Left renal cortex interstitium (tissue), 4 donors: ENCODE measurements at regions not wholly inside any gene's neighbourhood (a gene's known extent, or its start where the extent isn't known, plus 50 kb on each side); places are given as distances from the start of the nearest gene placed in this dataset.

Source experiments
- DNase-seq, 4 donors: peaks; one replicate each; pipeline ENCODE4 v3.0.0-alpha.2; 2013; ENCODE audit warnings: low read depth in 4 of 4, low spot score in 2 of 4, missing footprints in 1 of 4

DNA sequence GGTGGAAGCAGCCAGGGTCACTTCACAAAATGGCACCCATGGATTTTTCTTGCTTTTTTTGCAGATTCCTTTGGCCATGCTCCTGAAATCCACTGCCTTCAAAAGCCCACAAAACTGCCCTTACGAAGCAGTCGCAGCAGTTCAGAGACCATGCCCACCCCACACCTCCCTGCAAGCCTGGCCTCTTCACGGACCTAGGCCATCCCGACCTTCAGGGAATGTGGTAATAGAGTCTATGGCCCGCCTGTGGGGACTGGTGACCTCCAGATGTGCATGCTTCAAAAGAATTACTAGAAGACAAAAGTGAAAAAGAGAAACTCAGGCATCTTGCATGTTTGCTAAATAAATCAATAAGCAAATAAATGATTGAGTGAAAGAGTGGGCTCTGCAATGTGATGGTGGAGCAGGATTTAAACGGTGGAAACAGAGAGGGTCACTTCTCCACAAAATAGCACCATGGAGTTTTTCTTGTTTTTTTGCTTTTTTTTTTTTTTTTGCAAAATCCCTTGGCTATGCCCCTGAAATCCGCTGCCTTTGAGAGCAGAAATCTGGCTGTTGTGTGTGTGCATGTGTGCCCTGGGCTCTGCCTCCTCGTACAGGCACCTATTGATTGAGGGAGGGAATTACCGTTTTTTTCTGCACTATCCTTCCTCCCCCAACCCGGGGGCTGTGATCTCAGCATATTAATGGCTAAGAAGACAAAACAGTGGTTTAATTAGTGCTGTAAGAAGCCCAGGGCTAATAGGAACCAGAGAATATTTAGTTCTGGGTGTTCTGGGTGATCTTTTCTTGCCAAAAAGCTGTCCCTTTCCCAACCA, 107.4 kb downstream of the PXDC1 start:
- no peak for DNase-seq

- no peak for DNase-seq
These were observed 110.6 kb downstream of the PXDC1 start for GRCh38 chr6:3640868-3641267.

- DNase-seq: no peak
These were observed 112.9 kb downstream of the PXDC1 start for GRCh38 chr6:3638662-3639061.

DNA sequence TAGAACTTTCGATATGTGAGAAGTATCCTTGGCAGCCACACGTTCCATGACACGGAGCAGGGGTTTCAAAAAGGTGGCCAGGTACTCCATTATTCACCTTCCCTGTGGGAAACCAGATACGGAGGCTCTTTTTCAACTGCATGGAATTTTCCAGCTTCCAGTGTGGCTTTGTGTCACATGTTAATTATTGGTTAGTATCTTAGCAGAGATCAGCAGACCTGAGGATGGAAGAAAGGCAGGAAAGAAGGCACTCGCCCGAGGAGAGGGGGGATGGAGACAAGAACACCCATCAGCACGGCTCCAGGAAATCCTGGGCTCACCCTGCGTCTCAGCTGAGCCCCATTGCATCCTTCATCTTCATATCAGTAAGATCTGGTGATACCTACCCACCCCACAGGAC, 115.5 kb downstream of the PXDC1 start:
- DNase-seq: no peak

GRCh38 chr6:3635482-3635881, 116.0 kb downstream of the PXDC1 start:
- no peak for DNase-seq

DNA sequence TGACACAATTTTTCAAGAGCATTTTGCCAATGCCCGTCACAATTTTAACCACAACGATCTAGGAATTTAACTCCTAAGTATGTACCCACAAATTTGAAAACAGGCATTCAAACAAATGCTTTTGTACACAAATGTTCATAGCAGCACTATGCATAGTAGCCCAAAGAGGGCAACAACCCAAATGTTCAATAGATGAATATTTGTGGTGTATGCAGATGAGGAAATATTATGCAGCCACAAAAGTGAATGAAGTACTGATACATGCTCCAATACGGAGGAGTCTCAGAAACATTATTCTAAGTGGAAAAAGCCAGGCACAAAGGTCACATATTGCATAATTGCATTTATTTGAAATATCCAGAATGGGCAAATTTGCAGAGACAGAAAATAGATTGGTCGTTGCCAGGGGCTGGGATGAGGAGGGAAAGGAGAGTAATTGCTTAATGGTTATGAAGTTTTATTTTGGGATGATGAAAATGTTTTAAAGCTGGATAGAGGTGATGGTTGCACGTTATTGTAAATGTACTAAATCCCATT, 117.2 kb downstream of the PXDC1 start:
- no peak for DNase-seq

- no peak for DNase-seq
These were observed 117.8 kb downstream of the PXDC1 start for GRCh38 chr6:3633711-3634110.

GRCh38 chr6:3631877-3632276, 119.6 kb downstream of the PXDC1 start:
- DNase-seq: no peak

GRCh38 chr6:3631186-3631585, 120.3 kb downstream of the PXDC1 start:
- no peak for DNase-seq

- DNase-seq: no peak
These were observed 121.2 kb downstream of the PXDC1 start for GRCh38 chr6:3630258-3630835.

DNA sequence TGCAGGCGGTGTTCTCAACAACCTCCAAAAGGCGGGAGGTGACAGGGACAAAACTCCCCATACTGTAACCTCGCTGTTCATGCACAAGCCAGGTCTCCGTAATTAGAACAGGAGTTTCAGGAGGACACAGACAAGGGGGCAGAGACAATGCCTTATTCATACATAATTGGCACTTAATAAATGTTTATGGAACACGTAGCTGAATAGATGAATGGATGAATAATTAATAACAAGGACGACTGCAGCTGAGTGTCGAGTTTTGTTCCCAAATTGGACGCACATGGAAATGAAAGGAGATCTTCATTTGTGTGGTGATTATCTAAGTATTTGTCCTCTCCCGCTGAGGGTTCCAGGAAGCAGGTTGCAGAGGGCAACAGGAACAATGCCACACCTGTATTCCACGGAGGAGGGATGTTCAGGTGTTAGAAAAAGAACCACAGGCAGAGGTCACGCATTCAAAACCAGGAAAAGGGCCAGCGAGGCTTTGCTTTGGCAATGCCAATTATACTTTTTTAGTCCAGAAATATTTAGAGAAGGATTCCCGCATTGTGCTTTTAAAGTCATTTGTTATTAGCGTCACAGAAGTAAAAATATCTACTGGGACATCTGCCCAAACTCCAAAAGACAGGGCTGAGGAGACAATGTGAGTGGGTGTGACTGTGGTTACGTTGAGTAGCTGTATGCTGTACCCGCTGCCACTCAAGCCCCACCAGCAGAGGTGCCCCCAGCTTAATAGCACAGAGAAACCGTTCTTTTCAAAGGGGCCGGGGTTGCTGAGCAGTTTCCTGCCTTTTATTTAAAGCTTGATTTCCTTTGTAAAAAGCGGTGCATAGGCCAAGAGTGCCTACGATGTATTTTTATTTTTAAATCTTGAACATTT, 123.3 kb downstream of the PXDC1 start:
- DNase-seq: no peak

DNA sequence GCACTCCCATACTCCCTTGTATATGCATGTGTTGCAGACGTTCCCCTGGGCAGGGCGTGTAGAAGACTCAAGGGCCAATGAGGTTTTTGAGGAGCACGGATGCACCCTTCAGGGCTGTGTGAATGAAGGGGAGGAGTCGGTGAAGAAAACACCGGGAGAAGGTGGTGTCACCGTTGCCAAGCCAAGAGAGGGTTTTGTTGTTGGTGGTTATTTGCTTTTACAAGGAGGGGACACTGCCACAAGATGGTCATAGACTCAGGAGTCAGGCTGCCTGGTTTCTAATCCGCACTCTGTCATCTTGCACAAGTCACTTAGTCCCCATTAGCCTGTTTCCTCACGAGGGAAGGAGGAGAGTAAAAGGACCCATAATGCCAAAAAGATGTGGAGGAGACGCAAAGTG, 124.0 kb downstream of the PXDC1 start:
- DNase-seq: no peak

GRCh38 chr6:3625980-3626563, 125.4 kb downstream of the PXDC1 start:
- DNase-seq: no peak

- no peak for DNase-seq
These were observed 126.1 kb downstream of the PXDC1 start for GRCh38 chr6:3625149-3625979.

DNA sequence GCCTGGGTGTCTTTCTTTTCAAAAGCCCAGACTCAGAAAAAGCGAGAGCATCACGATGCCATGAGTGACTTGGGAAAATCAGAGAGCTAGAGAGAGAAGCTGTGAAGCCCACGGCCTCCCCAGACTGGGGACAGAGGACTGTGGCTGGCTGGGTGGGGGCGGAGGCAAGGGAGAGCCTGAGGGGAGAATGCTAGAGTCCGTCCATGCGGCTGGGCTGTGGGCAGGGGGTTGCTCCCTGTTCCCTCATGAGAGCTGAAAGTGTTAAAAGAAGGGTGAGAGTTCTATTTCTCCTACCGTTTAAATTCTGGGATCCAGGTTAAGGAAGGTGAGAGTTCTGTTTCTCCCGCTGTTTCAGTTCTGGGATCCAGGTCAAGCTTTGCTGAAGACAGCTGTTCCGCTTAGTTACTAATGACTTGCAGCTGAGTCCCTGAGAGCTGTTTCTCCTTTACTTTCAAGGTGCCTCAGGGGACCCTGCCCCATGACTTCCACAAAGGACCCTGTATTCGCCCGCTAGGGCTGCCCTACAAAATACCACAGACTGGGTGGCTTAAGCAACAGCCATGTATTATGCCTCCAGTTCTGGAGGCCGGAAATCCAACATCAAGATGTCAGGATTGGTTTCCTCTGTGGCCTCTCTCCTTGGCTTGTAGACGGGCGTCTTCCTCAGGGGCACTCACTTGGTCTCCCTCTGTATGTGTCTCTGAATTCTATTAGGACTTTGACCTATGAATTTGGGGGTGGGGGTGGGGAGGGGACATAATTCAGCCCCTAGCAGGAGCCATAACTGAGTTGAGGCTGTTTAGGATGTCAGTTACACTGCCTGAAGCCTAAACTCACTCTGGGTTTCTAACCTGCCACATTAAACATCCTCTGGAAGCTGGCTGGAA, 127.0 kb downstream of the PXDC1 start:
- no peak for DNase-seq

DNA sequence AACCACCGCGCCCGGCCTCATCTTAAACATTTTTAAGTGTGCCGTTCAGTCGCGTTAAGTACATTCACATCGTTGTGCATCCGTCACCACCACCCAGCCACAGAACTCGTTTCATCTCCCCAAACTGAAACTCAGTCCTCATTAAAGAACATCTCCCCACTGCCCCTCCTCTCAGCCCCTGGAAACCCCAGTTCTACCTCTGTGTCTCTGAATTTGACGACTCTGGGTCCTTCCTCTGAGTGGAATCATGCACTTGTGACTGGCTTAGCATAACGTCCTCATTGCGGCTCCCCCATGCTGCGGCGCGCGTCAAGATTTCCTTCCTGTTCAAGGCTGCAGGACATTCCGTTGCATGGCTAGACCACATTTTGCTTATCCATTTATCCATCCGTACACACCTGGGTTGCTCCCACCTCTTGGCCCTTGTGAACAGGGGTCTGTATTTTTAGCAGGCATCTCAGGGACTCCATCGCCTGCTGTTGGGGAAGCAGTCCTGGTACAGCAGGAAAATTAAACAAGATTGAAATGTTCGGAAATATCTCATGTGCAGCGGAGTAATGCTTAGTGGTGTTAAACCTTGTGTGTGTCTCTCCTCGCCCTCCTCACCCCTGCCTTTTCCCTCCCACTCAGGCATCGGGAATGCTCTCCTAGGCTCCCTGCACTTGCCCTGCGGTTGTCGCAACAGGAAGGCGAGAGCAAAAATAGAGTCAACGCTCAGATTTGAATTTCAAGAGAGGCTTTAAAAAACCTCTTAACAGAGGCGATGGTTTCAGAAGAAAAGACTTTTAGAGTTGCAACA, 127.9 kb downstream of the PXDC1 start:
- DNase-seq: no peak

- no peak for DNase-seq
These were observed 130.1 kb downstream of the PXDC1 start for GRCh38 chr6:3621411-3621810.

- no peak for DNase-seq
These were observed 130.6 kb downstream of the PXDC1 start for GRCh38 chr6:3620937-3621336.
